ENCODE measurements at regions not wholly inside any gene's neighbourhood (a gene's known extent, or its start where the extent isn't known, plus 50 kb on each side); places are given as distances from the start of the nearest gene placed in this dataset.
"Not testable (repeated sequence)": the region's sequence is repeated elsewhere in the genome, so short reads cannot be mapped to it uniquely, and the experiment has no call there.

GRCh38 chr13:54004026-54004699 lies 975.5 kb downstream of the OLFM4 start:
- Mint-ChIP-seq H3K27me3 (no peaks in the 10 kb centered on the region), H3K36me3 (no peaks in the 10 kb centered on the region), H3K27ac (no peak overlapping the region), H3K4me1 (no peaks in the 10 kb centered on the region), H3K9me3 (peaks cover 2 to 7% (median 6%) of the 10 kb centered on the region in 3 donors), H3K4me3 (no peak overlapping the region)

GRCh38 chr13:54016542-54016941 lies 987.9 kb downstream of the OLFM4 start:
- Mint-ChIP-seq H3K9me3 (peaks cover 0 to 8% (median 2%) of the 10 kb centered on the region in 3 donors), H3K27me3 (no peaks in the 10 kb centered on the region), H3K4me3 (no peak overlapping the region), H3K4me1 (peaks cover 0 to 2% (median 0%) of the 10 kb centered on the region in 3 donors), H3K27ac (no peak overlapping the region), H3K36me3 (no peaks in the 10 kb centered on the region)

- Mint-ChIP-seq H3K4me3 (no peak overlapping the region), H3K27ac (no peak overlapping the region), H3K27me3 (no peaks in the 10 kb centered on the region), H3K4me1 (peaks cover 0 to 2% (median 0%) of the 10 kb centered on the region in 3 donors), H3K36me3 (no peaks in the 10 kb centered on the region), H3K9me3 (peaks cover 0 to 10% (median 0%) of the 10 kb centered on the region in 3 donors)
Measured at GRCh38 chr13:54018485-54018884, 989.9 kb downstream of the OLFM4 start.

- no peak overlapping the region for H3K4me3 Mint-ChIP-seq
- H3K4me1 Mint-ChIP-seq = peaks cover 0 to 3% (median 0%) of the 10 kb centered on the region in 3 donors
- no peaks in the 10 kb centered on the region for H3K27me3 Mint-ChIP-seq
- H3K36me3 Mint-ChIP-seq = no peaks in the 10 kb centered on the region
- peaks cover 5 to 9% (median 8%) of the 10 kb centered on the region in 3 donors for H3K9me3 Mint-ChIP-seq
- H3K27ac Mint-ChIP-seq = no peak overlapping the region
Measured at GRCh38 chr13:54029226-54029625, 1000.6 kb downstream of the OLFM4 start.

GRCh38 chr13:54029720-54030119 lies 1001.1 kb downstream of the OLFM4 start:
- Mint-ChIP-seq H3K36me3 (no peaks in the 10 kb centered on the region), H3K4me3 (no peak overlapping the region), H3K9me3 (peaks cover 3 to 9% (median 3%) of the 10 kb centered on the region in 3 donors), H3K4me1 (peaks cover 0 to 3% (median 0%) of the 10 kb centered on the region in 3 donors), H3K27me3 (no peaks in the 10 kb centered on the region), H3K27ac (no peak overlapping the region)

GRCh38 chr13:54033323-54033861 lies 1004.8 kb downstream of the OLFM4 start:
- peaks cover 0 to 3% (median 0%) of the 10 kb centered on the region in 3 donors for H3K4me1 Mint-ChIP-seq
- H3K27me3 Mint-ChIP-seq = no peaks in the 10 kb centered on the region
- peaks cover 0 to 3% (median 3%) of the 10 kb centered on the region in 3 donors for H3K9me3 Mint-ChIP-seq
- no peak overlapping the region for H3K27ac Mint-ChIP-seq
- no peaks in the 10 kb centered on the region for H3K36me3 Mint-ChIP-seq
- no peak overlapping the region for H3K4me3 Mint-ChIP-seq

- Mint-ChIP-seq H3K36me3 (no peaks in the 10 kb centered on the region), H3K27me3 (no peaks in the 10 kb centered on the region), H3K4me1 (no peaks in the 10 kb centered on the region), H3K9me3 (peaks cover 0 to 3% (median 0%) of the 10 kb centered on the region in 3 donors), H3K27ac (no peak overlapping the region), H3K4me3 (no peak overlapping the region)
Measured at GRCh38 chr13:54034047-54034446, 1005.4 kb downstream of the OLFM4 start.

GRCh38 chr13:54057416-54057815 lies 1028.8 kb downstream of the OLFM4 start:
- not testable (repeated sequence) for H3K27me3 Mint-ChIP-seq, H3K27ac Mint-ChIP-seq, H3K4me3 Mint-ChIP-seq, H3K9me3 Mint-ChIP-seq, H3K36me3 Mint-ChIP-seq, H3K4me1 Mint-ChIP-seq

GRCh38 chr13:54069958-54070357 lies 1041.3 kb downstream of the OLFM4 start:
- not testable (repeated sequence) for H3K27me3 Mint-ChIP-seq, H3K4me1 Mint-ChIP-seq, H3K4me3 Mint-ChIP-seq, H3K27ac Mint-ChIP-seq, H3K36me3 Mint-ChIP-seq
- H3K9me3 Mint-ChIP-seq = peaks cover 0 to 10% (median 5%) of the 10 kb centered on the region in 3 donors

GRCh38 chr13:54077569-54077968 lies 1049.0 kb downstream of the OLFM4 start:
- peaks cover 0 to 3% (median 3%) of the 10 kb centered on the region in 3 donors for H3K9me3 Mint-ChIP-seq
- H3K27me3 Mint-ChIP-seq = no peaks in the 10 kb centered on the region
- no peak overlapping the region for H3K27ac Mint-ChIP-seq
- H3K36me3 Mint-ChIP-seq = no peaks in the 10 kb centered on the region
- H3K4me3 Mint-ChIP-seq = no peak overlapping the region
- no peaks in the 10 kb centered on the region for H3K4me1 Mint-ChIP-seq

- no peak overlapping the region for H3K27ac Mint-ChIP-seq
- no peaks in the 10 kb centered on the region for H3K4me1 Mint-ChIP-seq
- peaks cover 0 to 3% (median 3%) of the 10 kb centered on the region in 3 donors for H3K9me3 Mint-ChIP-seq
- H3K4me3 Mint-ChIP-seq = no peak overlapping the region
- H3K36me3 Mint-ChIP-seq = no peaks in the 10 kb centered on the region
- no peaks in the 10 kb centered on the region for H3K27me3 Mint-ChIP-seq
Measured at GRCh38 chr13:54078271-54078870, 1049.8 kb downstream of the OLFM4 start.

- not testable (repeated sequence) for H3K4me1 Mint-ChIP-seq, H3K36me3 Mint-ChIP-seq, H3K4me3 Mint-ChIP-seq
Measured at GRCh38 chr13:54082309-54082708, 1053.7 kb downstream of the OLFM4 start.

GRCh38 chr13:54091884-54092283 lies 1063.3 kb downstream of the OLFM4 start:
- no peaks in the 10 kb centered on the region for H3K4me1 Mint-ChIP-seq
- no peaks in the 10 kb centered on the region for H3K36me3 Mint-ChIP-seq
- no peak overlapping the region for H3K4me3 Mint-ChIP-seq
- no peak overlapping the region for H3K27ac Mint-ChIP-seq
- H3K9me3 Mint-ChIP-seq = peaks cover 5 to 8% (median 7%) of the 10 kb centered on the region in 3 donors
- no peaks in the 10 kb centered on the region for H3K27me3 Mint-ChIP-seq

More at GRCh38 chr13:54082309-54082708, 1053.7 kb downstream of the OLFM4 start:
- H3K27ac Mint-ChIP-seq, H3K27me3 Mint-ChIP-seq, H3K9me3 Mint-ChIP-seq: not testable (repeated sequence)

GRCh38 chr13:54092686-54093085 lies 1064.1 kb downstream of the OLFM4 start:
- H3K4me1 Mint-ChIP-seq = no peaks in the 10 kb centered on the region
- H3K9me3 Mint-ChIP-seq = peaks cover 5 to 8% (median 7%) of the 10 kb centered on the region in 3 donors
- no peak overlapping the region for H3K4me3 Mint-ChIP-seq
- H3K36me3 Mint-ChIP-seq = no peaks in the 10 kb centered on the region
- H3K27me3 Mint-ChIP-seq = no peaks in the 10 kb centered on the region
- no peak overlapping the region for H3K27ac Mint-ChIP-seq

- no peak overlapping the region for H3K27ac Mint-ChIP-seq
- no peaks in the 10 kb centered on the region for H3K27me3 Mint-ChIP-seq
Measured at GRCh38 chr13:54110597-54110996, 1082.0 kb downstream of the OLFM4 start.

GRCh38 chr13:54124700-54125099 lies 1096.1 kb downstream of the OLFM4 start:
- Mint-ChIP-seq H3K27me3 (no peaks in the 10 kb centered on the region), H3K36me3 (no peaks in the 10 kb centered on the region), H3K27ac (no peak overlapping the region), H3K4me1 (no peaks in the 10 kb centered on the region), H3K4me3 (no peak overlapping the region), H3K9me3 (peaks cover 5 to 10% (median 9%) of the 10 kb centered on the region in 3 donors)

More at GRCh38 chr13:54110597-54110996, 1082.0 kb downstream of the OLFM4 start:
- Mint-ChIP-seq H3K4me3 (no peak overlapping the region), H3K36me3 (peaks cover 1% of the 10 kb centered on the region), H3K4me1 (no peaks in the 10 kb centered on the region), H3K9me3 (no peaks in the 10 kb centered on the region)

Data from IgD-negative memory B cell (primary cell).